Panc1 (cell line): ENCODE measurements at regions not wholly inside any gene's neighbourhood (a gene's known extent, or its start where the extent isn't known, plus 50 kb on each side); places are given as distances from the start of the nearest gene placed in this dataset.

Source experiments
- ATAC-seq: fragments of 200-7000 bp; cut with Tn5 transposase; 2 replicates; pipeline ENCODE4 v1.9.1; 2020; ENCODE audit warnings: mild to moderate bottlenecking, moderate library complexity
- BruUV-seq: library from RNA; stranded (reverse); fragments of 400-500 nt; replicated peaks from 2 replicates; lab custom pipeline; 2021; lab: Mats Ljungman, UMichigan
- CTCF ChIA-PET: fragments of 300-600 bp; sonication (Branson Sonifier 250); formaldehyde crosslinking; loops from one replicate; lab custom pipeline; 2022; ENCODE audit warnings: antibody characterized with exemption; lab: Charles Lee
- POLR2A ChIA-PET: fragments of 300-600 bp; sonication (Branson Sonifier 250); formaldehyde crosslinking; loops from one replicate; lab custom pipeline; 2022; ENCODE audit warnings: antibody characterized with exemption; lab: Charles Lee
- DNase-seq: peaks from one replicate; pipeline ENCODE4 v3.0.0-alpha.2; 2010; ENCODE audit warnings: low read depth, low spot score
- H3K27ac ChIP-seq: 2 replicates; pipeline ENCODE4 v1.5.1; 2011; ENCODE audit warnings: mild to moderate bottlenecking, low read length, inconsistent platforms
- H3K27me3 ChIP-seq: fragments of 200-500 bp; sonication (Bioruptor generic); 2 replicates; pipeline ENCODE4 v1.6.0; 2014; ENCODE audit warnings: low read length, inconsistent platforms; ENCODE audit not compliant: control insufficient read depth, insufficient read depth
- H3K36me3 ChIP-seq: fragments of 200-500 bp; sonication (Bioruptor generic); 2 replicates; pipeline ENCODE4 v1.5.1; 2014; ENCODE audit warnings: inconsistent platforms, mild to moderate bottlenecking, low read length, moderate library complexity; ENCODE audit not compliant: control insufficient read depth, insufficient read depth
- H3K4me1 ChIP-seq: 2 replicates; pipeline ENCODE4 v1.5.1; 2011; ENCODE audit warnings: inconsistent platforms, mild to moderate bottlenecking, low read length, moderate library complexity; ENCODE audit not compliant: control insufficient read depth, insufficient read depth
- H3K4me3 ChIP-seq, 2 experiments: 2 replicates each; pipeline ENCODE4 v1.5.1; 2011 to 2012; ENCODE audit warnings: low read depth in 2 of 2, low read length in 2 of 2, mild to moderate bottlenecking in 2 of 2, inconsistent platforms in 1 of 2, moderate library complexity in 1 of 2
- H3K9me3 ChIP-seq: fragments of 200-500 bp; sonication (Bioruptor generic); 2 replicates; pipeline ENCODE4 v1.5.1; 2014; ENCODE audit warnings: low read depth, mild to moderate bottlenecking, inconsistent platforms, low read length, moderate library complexity; ENCODE audit not compliant: control insufficient read depth, insufficient read depth
- CTCF ChIP-seq: fragments of 450-650 bp; IDR thresholded peaks from 2 replicates; pipeline ENCODE4 v1.5.1; 2017; ENCODE audit warnings: mild to moderate bottlenecking
- POLR2AphosphoS5 ChIP-seq: IDR thresholded peaks from 2 replicates; pipeline ENCODE4 v1.6.1; 2012; ENCODE audit warnings: mild to moderate bottlenecking, low read depth, low read length, moderate library complexity
- REST ChIP-seq, 2 experiments: IDR thresholded peaks; 2 replicates each; pipeline ENCODE4 v1.6.1; 2011 to 2012; ENCODE audit warnings: low read depth in 2 of 2, control low read depth in 1 of 2, low read length in 1 of 2, mild to moderate bottlenecking in 1 of 2, moderate library complexity in 1 of 2; ENCODE audit not compliant: insufficient read depth in 1 of 2
- SIN3A ChIP-seq: IDR thresholded peaks from 2 replicates; pipeline ENCODE4 v1.6.1; 2012; ENCODE audit warnings: low read depth, mild to moderate bottlenecking, low read length, moderate library complexity, borderline replicate concordance; ENCODE audit not compliant: insufficient read depth
- TCF7L2 ChIP-seq: IDR thresholded peaks from 2 replicates; pipeline ENCODE4 v1.6.1; 2011; ENCODE audit warnings: mild to moderate bottlenecking, low read depth, low read length, inconsistent platforms
- in situ Hi-C: cut with HindIII; loops from 2 replicates; pipeline ENCODE4 v1.10.0; 2016; ENCODE audit warnings: low sequenced_read_pairs, low pct_unique_long_range_greater_than_20kb
- intact Hi-C: fragments of 100-400 bp; cut with micrococcal nuclease; formaldehyde crosslinking; loops from one replicate; pipeline ENCODE4 v1.10.0; 2022; ENCODE audit not compliant: unreplicated experiment

- Histone ChIP-seq H3K27me3 (no peaks in the 10 kb centered on the region), H3K9me3 (no peaks in the 10 kb centered on the region), H3K4me3 (no peak overlapping the region), H3K4me1 (peaks cover 26% of the 10 kb centered on the region), H3K36me3 (no peaks in the 10 kb centered on the region), H3K27ac (no peak overlapping the region)
- TF ChIP-seq TCF7L2 (no peak), CTCF (no peak), REST (IDR thresholded peaks at IDR 0.05; ENCODE audit: insufficient read depth in 1 of 2, low read depth in 2 of 2, low read length in 1 of 2) (no peak), POLR2AphosphoS5 (no peak), SIN3A (no peak)
- intact Hi-C loops (no loop called here), in situ Hi-C loops (no loop called here)
- BruUV-seq = no TSS peak
- DNase-seq (no peak), ATAC-seq (no peak)
- ChIA-PET POLR2A (interaction anchor here (1.0 kb wide), 1 partner anchor 48 kb away, joined by 3 read pairs; no protein-coding TSS in a partner anchor), CTCF (no interaction called here)
These were observed 122.1 kb upstream of the CCDC28A start for GRCh38 chr6:138651491-138651890.

GRCh38 chr6:138652824-138653223, 120.7 kb upstream of the CCDC28A start:
- in situ Hi-C loops = no loop called here
- intact Hi-C loops = no loop called here
- DNase-seq (no peak), ATAC-seq (no peak)
- ChIA-PET POLR2A (no interaction called here), CTCF (no interaction called here)
- Histone ChIP-seq H3K4me1 (peaks cover 26% of the 10 kb centered on the region), H3K27me3 (no peaks in the 10 kb centered on the region), H3K27ac (no peak overlapping the region), H3K36me3 (no peaks in the 10 kb centered on the region), H3K9me3 (no peaks in the 10 kb centered on the region), H3K4me3 (no peak overlapping the region)
- no TSS peak for BruUV-seq
- TF ChIP-seq SIN3A = no peak
- no peak for TF ChIP-seq CTCF
- TF ChIP-seq POLR2AphosphoS5 = no peak
- no peak for TF ChIP-seq TCF7L2
- no peak for TF ChIP-seq REST (IDR thresholded peaks at IDR 0.05; ENCODE audit: insufficient read depth in 1 of 2, low read depth in 2 of 2, low read length in 1 of 2)
